Vagina (tissue), 2 donors: ENCODE measurements at regions not wholly inside any gene's neighbourhood (a gene's known extent, or its start where the extent isn't known, plus 50 kb on each side); places are given as distances from the start of the nearest gene placed in this dataset.

Experiments
- POLR2A ChIP-seq, 2 donors: fragments of 450-650 bp; IDR thresholded peaks; one replicate each; pipeline ENCODE4 v1.6.1; 2017; ENCODE audit warnings: antibody characterized with exemption in 2 of 2, mild to moderate bottlenecking in 2 of 2, moderate library complexity in 2 of 2
- TF ChIP-seq, protein P1 (sequence below), 3 experiments: fragments of 450-650 bp in 2 of 3; fragments of 200-600 bp in 1 of 3; sonication (generic) in 1 of 3; IDR thresholded peaks; one replicate each; pipeline ENCODE4 v1.5.1; 2017 to 2019; ENCODE audit warnings: antibody characterized with exemption in 3 of 3, mild to moderate bottlenecking in 2 of 3, moderate library complexity in 2 of 3

DNA sequence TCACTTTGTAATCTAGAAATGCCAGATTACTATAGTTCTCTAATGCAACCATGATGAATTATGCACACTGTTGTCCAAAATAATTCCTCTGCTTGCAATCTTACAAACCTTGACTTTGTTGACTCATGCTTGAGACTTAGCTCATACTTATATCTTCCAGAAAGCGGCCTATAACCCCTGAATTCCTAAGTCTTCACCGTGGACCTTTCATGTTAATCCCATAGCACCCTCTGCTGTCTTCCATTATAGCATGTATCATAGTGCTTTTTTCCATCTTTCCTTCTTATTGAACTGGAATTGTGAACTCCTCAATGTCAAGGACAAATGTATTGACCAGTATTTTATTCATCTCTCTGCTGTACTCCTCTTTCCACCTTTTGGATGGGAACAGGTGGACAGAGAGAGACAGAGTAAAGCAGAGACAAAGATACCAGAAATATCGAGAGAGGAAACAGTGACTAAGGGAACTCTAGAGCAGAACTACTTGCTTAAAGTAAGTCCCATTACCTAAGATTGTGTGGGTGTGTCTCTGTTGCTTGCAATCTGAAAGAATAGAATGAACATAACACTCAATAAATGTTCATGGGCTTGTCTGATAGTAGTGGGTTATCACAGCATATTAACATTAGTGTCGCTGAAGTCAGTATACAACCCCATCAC, 110.0 kb downstream of the LURAP1L start:
- TF ChIP-seq POLR2A (IDR thresholded peaks at IDR 0.05): no peak
- TF ChIP-seq, protein P1, sequence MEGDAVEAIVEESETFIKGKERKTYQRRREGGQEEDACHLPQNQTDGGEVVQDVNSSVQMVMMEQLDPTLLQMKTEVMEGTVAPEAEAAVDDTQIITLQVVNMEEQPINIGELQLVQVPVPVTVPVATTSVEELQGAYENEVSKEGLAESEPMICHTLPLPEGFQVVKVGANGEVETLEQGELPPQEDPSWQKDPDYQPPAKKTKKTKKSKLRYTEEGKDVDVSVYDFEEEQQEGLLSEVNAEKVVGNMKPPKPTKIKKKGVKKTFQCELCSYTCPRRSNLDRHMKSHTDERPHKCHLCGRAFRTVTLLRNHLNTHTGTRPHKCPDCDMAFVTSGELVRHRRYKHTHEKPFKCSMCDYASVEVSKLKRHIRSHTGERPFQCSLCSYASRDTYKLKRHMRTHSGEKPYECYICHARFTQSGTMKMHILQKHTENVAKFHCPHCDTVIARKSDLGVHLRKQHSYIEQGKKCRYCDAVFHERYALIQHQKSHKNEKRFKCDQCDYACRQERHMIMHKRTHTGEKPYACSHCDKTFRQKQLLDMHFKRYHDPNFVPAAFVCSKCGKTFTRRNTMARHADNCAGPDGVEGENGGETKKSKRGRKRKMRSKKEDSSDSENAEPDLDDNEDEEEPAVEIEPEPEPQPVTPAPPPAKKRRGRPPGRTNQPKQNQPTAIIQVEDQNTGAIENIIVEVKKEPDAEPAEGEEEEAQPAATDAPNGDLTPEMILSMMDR (IDR thresholded peaks at IDR 0.05): peak in 1 of 3 experiments; percentile 48
